Brain pericyte (primary cell): ENCODE measurements at regions not wholly inside any gene's neighbourhood (a gene's known extent, or its start where the extent isn't known, plus 50 kb on each side); places are given as distances from the start of the nearest gene placed in this dataset.

ENCODE experiments used
- DNase-seq: peaks from one replicate; pipeline ENCODE4 v3.0.0-alpha.2; 2012; ENCODE audit warnings: low read depth, low spot score

DNA sequence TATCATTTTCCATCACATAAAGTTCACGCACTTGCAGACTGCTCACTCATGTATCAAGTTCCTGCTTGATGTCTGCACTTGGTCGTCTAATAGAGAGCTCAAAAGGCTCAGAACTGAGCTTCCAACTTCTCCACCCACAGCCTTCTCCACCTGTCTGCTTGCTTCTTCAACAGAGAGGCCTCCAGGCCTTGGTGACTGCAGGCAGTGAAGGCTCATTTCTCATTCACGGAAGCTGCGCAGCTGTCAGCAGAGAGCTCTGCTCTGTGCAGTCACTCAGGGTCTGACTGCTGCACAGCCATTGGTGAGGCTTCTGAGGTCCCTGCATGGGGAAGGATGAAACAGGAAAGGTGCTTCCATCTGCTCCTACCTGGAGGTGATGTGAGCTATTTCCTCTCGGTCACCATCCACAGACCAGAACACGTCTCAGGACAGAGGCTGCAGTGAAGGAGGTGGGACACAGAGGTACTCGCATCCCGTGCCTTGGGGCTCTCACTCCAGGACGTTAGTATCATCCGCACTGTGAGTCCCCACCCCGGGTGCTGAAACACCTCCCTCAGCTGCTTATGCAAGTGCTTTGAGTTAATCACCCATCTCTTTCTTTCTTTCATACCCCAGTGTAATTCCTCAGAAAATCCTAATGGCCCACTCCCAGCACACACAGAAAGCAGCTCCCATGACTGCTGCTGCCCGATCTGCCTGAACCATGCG lies 126.2 kb downstream of the TMEM18 start:
- no peak for DNase-seq

DNA sequence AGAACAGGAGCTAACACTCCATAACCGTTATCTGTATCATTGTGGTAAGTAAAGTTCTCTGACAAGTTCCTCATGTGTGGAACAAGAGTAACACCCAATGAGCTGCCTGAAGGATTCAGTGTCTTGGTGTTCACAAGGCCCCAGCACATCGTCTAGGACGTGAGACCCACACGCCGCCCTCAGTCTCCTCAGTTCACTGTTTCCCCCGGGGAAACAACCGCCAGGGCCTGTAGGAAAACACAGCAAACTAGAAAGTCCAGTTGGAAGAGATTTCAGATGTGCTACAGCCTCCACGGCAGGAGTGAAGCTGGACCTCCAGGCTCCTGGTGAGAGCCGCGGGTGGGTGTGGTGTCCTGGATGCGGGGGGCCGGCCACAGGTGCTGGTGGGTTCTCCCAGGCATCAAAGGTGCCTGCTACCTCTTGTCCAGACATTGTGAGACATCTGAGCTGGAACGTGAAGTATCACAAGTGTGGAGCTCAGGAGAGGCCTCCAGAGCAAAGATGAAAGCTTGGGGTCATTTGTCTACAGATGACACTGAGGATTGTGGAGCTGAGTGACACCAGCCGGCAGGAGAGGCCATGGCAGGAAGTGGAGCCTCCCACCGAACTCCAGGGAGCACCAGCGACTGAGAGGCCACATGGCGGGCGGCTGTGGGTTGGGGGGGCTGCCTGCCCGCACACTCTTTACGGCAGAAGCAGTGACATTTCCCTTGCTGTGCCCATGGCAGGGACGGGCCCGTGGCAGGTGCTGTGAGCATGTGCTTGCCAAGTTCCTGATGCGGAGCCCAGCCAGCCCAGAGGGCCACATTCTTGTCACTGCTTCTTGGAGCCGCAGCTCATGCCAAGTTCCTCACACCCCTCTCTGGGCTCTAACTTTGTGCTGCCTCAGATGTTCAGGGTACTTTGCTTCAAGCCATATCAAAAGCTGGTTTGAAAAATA lies 131.2 kb downstream of the TMEM18 start:
- DNase-seq, result no peak

DNA sequence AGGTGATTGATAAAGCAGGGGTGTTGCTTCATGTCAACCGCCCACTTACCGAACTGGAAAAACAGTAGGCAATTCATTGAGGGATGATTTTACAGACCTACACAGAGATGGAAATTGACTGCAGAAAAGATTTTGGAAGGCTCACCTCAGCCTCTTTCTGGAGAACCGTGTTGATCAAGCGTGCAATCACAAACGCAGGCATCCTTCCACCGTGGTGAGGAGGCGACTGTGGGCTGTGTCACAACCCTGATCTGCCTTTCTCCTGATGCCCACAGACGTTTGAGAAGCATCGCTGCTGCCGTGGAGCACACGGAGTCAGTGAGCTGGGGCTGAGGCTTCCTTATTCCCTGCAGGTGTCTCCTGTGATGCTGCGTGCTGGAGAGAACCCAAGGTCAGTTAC lies 132.0 kb downstream of the TMEM18 start:
- DNase-seq, result no peak

DNA sequence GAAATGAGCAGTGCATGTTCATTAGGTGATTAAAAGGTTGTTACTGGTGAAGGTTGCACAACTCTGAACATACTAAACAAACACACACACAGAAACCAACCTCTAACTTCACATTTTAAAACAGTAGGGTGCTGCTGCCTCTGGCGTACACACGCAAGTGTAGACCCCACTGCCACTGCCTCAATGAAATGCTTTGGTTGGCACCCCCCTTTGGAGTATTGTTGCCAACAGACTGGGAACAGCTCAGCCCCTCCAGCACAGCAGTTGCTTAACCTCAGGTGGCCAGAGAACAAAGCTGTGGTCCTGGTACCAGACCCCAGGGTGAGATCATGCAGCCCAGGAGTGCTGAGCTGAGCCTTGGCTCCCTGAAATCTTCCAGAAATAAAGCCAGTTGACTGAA lies 138.6 kb downstream of the TMEM18 start:
- no peak for DNase-seq

DNA sequence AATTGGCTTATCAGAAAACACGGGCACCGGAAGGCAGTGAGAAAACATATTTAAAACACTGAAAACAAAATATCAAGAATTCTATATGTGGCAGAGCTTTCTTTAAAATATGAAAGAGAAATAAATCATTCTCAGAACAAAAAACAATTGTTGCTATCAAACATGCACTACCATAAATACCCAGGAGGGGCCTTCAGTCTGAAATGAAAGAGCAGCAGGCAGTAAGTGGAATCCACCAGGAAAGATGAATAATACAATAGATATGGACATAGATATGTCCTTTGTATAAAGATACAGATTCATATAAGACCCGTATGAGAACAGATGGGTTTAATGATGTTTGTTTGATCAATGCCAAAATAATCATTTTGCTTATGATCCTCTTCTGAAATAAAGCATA lies 142.0 kb downstream of the TMEM18 start:
- no peak for DNase-seq

DNA sequence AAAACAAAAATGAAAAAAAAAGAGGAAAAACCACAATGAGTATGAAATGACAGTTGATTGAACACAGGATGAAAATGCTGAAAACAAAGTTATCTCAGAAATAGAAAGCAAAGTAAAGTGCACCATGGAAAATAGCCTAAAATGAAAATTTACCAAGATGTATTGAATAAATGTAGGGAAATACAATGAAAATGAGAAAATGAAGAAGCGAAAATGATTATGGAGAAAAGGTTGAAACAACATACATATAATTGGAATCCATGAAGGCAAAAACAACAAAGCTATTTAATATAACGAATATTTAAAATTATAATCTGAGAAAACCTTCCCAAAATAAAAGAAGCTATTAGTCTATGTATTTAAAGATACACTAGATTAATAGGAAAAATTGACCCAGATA lies 147.4 kb downstream of the TMEM18 start:
- DNase-seq, result no peak

DNA sequence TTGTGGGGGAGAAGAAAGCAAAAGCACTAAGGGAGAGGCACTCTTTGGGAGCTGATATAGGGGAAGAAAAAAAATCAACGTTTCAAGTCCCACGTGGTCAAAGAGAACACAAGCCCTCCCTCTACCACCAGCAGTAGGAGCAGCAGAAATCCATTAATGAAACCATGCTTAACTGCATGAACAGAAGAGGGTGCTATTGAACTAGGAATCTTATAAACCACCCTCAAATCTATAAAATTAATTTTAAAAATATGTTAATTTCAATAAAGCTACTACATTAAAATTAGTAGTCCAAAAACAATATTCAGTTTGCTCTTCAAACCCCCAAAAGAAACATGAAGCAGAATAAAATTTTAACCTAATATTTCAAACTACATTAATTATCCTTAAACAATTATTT lies 147.8 kb downstream of the TMEM18 start:
- DNase-seq, result no peak

DNA sequence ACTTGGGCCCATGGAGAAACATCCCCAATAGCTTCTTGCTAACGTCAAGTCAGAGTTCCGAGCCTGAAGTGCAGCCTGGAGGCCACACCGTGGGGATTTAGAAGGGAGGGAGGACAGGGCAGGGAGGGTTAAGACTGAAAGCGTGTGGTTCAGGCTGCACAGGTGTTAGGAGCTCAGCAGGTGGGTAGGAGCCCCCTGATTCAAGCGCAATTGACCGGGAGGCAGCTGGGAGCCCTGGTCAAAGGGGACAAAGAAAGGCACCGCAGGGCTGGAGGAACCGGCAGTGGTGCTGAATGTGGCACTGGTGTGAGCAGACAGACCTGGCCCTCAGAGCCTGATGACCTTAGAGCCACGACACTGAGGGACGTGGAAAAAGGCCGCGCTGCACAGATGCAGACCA lies 149.6 kb downstream of the TMEM18 start:
- DNase-seq, result no peak

DNA sequence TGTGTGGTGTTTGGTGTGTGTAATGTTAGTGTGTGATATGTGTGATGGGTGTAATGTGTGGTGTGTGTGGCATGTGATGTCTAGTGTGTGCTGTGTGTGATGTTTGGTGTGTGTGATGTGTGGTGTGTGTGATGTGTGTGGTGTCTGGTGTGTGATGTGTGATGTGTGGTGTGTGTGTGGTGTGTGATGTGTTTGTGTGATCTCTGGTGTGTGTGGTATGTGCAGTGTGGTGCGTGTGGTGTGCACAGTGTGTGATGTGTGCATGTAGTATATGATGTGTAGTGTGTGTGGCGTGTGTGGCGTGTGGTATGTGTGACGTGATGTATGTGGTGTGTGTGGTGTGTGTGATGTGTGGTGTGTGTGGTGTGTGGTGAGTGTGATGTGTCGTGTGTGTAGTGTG lies 150.3 kb downstream of the TMEM18 start:
- DNase-seq, result no peak

DNA sequence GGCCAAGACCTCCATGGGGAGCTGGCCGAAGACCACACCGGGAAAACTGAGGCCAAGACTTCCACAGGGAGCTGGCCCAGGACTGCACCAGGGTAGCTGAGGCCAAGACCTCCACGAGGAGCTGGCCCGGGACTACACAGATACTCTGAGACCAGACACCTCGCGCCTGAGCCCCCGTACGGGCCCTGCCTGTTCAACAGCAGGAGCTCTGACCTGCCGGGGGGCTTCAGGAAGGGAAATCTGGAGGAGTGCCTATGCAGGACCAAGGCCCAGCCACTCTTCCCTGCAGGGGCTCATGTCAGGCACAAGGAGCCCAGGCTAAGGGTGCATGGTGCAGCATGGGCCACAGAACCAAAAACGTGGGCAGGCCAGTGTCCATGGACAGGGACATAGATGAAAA lies 151.6 kb downstream of the TMEM18 start:
- no peak for DNase-seq

DNA sequence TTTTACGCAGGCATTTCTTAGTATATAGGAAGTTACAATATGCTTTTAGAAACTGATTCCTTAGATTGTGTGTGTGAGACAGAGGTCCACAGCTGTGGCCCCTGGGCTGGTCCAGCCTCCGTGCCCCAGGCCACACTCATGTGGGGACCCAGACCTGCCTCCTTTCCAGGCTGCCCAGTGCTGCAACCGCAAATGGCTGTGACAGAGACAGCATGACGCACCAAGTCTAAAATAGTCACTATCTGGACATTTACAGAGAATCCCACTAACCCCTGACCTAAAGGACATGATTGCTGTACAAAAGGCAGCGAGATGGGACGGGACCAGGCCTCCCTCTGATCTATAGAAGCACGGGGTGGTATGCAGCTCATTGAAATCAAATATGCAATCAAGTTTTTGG lies 152.2 kb downstream of the TMEM18 start:
- no peak for DNase-seq

DNA sequence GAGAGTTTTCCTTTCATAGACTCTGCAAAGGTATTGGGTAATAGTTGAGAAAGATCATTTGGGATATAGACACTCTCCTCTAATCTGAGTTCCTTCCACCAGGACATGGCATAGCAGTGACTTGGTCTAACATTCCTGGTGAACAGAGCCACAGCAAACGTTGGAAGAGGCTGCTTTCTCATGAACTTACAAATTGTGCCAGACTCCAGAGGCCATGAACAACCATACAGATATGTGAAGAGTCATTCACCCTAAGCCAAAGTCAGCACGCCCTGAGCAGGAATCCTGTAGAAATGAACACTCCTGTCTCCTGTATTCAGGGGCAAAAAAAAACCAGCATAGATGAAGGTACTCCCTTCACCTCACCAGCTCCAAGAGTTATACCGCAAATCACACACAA lies 152.8 kb downstream of the TMEM18 start:
- no peak for DNase-seq

DNA sequence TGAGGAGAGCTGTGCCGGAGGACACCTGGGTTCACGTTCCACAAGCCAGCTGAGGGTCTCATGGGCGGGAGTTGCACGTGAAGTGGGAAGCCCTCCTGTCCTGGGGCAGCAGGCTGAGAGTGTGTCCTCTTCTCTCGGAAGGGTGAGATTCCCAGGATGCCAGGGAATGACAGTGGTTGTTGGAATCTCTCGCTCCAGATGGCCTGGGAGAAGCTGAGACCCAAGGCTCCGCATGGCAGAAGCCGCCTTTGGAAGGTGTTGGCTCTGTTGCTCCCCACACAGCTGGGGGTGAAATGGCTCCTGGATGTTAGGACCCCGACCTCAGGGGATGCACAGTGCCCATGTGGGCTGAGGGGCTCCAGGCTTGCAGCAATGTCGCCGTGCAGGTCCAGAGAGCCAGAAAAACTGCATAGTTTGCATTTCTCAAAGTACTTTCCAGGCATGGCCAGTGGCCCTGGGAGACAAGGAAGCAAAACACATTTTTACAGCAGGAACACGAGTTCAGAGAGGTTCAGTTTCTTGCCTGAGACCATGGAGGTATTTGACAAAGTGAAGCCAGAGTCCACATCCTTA lies 153.4 kb downstream of the TMEM18 start:
- DNase-seq, result no peak

DNA sequence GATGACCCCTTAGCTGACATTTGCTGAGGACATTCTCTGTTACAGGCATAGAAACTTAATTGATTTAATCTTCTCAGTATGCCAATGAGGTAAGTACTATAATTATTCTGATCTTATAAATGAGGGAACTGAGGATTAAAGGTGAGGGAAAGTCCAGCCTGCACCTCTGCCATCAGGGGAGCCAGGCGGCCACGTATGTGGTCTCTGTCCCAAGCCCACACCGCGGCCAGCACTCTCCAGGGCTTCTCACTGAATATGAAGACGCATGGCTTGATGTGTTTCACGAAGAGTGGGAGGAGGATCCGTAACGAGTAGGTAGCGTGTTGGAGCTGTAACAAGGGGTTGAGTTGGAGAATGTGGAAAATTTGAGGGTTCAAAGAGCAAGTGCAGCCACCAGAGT lies 154.4 kb downstream of the TMEM18 start:
- DNase-seq, result no peak

DNA sequence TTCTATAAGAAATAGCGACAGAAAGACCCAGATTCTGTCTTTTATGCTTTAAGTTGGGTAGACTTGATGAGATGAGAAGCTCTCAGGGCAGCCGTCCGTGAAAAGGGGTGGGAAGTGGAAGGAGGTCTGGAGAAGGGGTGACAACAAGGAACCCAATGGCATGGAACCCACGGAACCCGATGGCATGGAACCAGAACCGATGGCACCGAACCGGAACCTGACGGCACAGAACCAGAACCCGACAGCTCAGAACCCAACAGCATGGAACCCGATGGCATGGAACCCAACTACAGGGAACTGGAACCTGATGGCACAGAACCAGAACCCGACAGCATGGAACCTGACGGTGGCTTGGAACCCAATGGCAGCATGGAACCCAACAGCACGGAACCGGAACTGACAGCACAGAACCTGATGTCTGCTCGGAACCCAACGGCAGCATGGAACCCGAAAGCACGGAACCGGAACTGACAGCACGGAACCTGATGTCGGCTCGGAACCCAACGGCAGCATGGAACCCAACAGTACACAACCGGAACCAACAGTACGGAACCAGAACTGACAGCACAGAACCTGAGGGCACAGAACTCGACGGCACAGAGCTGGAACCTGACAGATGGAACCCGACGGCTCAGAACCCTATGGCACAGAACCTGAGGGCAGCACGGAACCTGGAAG lies 155.2 kb downstream of the TMEM18 start:
- no peak for DNase-seq

DNA sequence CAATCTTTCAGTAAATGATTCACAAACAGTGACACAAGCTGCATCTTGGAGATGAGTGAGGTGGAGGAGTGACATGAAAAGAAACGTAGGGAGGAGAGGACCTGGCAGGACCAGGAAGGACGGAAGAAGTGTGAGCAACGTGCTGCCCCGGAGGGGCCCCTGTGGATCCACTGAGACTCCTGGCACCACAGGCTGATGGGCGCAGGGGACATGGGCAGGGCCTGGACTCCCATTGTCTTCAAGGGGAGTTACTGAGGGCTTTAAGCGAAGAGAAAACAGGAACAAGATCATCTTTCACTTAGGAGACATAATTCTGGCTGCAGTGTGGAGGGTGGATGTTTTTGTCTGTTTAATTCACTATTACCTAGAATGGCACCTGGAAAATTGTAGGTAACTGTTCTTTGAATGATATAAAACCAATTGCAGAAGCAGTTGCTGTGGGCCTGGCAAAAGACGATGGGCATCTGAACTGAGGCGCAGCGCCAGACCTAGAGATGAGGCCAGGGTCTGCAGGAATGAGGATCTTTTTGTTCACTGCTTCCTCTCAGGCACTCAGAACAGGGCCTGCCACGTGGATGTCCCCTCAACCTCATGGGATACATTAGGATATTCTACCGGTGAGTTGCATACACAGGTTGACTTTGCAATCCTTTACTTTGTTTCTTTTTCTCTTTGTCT lies 156.4 kb downstream of the TMEM18 start:
- DNase-seq, result no peak

DNA sequence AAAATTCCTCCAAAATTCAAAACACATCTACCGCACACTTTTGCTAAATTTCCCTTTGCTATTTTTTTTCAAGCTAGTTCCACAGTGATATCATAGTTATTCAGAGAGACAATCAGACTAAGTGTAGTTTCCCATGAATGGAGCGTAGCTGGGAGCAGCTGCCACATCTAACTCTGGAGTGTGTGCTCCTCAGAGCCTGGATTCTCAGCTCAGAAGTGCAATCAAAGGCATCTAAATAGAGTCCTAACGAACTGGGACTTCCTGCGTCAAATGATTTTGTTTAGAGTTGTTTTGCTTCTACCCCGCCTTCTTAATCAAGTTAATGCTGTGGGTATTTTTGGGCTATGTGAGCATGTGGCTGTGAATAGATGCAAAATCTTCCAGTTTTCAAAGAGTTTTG lies 160.3 kb downstream of the TMEM18 start:
- no peak for DNase-seq

DNA sequence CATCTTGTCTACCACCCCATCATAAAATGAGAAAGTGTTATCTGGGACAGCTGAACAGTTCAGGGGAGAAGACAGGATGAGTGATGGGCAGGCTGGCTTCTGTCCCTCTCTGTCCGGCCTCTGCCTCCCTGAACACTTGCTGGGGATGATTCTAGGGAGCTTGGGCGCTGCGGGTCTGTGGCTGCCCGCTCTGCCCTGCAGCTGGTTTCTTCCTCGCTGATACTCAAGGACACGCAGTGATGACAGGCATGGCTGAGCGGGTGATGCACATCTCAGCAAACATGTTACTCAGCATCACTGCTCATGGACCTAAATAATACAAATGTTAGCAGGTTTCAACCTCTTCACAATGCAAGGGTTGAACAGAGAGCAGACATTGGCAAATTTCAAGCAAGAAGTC lies 161.1 kb downstream of the TMEM18 start:
- DNase-seq, result no peak

DNA sequence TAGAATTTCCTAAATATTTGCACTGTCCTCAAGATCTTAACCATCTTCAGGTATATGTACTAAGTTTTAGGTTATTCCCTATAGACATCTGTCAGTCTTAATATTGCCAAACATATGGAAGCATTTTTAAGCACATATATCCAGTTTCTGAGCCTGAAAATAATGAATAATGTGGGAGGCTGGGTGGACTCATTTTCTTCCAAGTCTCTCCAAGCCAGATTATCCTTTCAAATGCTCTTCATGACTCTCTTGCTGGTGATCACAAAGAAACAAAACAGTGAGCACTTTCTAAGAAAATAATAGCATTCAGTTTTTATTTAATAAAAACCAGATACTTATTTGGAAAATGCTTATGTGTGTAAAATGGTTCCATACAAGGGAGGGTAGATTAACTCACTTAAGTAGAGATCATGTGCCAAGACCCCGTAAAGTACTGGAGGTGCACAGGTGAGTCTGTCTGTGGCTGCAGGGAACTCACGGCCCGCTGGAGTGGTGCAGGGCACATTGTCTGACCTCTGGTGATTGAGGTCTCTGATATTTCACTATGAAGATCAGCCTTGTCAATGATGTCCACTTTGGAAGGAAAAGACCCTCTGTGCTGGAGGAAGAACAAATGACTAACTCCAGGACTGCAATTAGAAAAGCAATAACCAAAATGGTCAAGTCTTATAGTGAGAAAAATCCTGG lies 161.6 kb downstream of the TMEM18 start:
- DNase-seq, result no peak

DNA sequence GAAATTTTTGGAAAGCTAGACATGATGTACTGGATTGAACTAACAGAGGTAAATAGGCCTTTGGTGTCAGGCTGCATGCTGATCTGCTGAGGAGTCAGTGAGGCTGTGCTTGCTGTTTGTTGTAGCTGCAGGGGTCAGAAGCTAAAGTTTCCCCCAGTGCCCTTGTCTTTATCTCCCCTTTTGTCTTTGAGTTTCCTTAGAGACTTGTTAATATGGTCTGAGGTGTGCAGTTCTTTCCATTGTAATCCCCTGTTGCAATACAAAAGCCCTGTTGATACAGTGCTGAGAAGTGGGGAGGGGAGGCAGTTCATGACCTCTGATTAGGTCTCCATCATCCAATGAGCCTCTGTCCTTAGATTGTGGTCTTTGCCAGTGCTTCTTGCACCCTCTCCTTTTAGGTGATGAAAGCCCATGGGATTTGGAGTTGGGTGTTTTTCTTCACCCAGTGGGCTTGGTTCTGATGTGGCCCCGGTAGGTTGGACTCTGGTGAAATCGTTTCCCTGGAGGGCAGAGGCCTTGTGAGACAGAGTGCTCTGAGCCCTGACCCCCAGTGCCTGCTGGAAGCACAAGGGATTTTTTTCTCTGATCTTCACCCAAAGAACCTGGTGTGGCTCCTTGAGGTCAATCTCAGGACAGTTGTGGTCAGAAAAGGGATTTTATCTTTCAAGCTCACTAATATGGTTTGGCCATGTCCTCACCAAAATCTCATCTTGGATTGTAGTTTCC lies 163.1 kb downstream of the TMEM18 start:
- no peak for DNase-seq
